Adrenal gland (tissue), 5 donors: ENCODE measurements at regions not wholly inside any gene's neighbourhood (a gene's known extent, or its start where the extent isn't known, plus 50 kb on each side); places are given as distances from the start of the nearest gene placed in this dataset.

ENCODE experiments used
- POLR2A ChIP-seq, 2 donors: fragments of 450-650 bp; IDR thresholded peaks; one replicate each; pipeline ENCODE4 v1.6.1; 2017; ENCODE audit warnings: antibody characterized with exemption in 2 of 2, mild to moderate bottlenecking in 2 of 2, moderate library complexity in 1 of 2
- TF ChIP-seq, protein P1 (sequence below), 6 experiments: fragments of 450-650 bp in 4 of 6; fragments of 200-600 bp in 2 of 6; sonication (generic) in 1 of 6; IDR thresholded peaks; 1 replicate in 5 of 6; 2 replicates in 1 of 6; pipeline versions ENCODE4 v1.5.1 to v1.8.0; 2016 to 2021; ENCODE audit warnings: antibody characterized with exemption in 6 of 6, mild to moderate bottlenecking in 2 of 6, moderate library complexity in 1 of 6
- donor health status: DM: no; HTN: no; CAD: no.

DNA sequence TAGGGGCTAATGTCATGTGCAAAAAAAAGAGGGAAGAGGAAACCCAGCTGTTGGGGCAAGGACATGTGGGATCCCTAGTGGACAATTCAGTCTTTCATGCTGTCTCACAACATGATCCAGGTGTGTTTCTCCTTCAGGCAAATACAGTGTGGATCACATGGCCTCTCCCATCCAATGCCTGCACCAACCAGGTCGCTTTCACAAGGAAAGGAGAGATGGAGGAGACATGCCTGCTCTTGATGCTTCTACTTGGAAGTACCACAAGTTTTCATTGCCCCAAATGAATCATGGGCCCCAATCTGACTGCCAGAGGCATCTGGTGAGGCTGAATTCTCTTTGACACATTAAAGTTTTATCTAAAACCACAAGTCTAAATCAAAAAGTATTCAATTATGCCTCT is 82.1 kb downstream of the DLEU7 start:
- TF ChIP-seq, protein P1, sequence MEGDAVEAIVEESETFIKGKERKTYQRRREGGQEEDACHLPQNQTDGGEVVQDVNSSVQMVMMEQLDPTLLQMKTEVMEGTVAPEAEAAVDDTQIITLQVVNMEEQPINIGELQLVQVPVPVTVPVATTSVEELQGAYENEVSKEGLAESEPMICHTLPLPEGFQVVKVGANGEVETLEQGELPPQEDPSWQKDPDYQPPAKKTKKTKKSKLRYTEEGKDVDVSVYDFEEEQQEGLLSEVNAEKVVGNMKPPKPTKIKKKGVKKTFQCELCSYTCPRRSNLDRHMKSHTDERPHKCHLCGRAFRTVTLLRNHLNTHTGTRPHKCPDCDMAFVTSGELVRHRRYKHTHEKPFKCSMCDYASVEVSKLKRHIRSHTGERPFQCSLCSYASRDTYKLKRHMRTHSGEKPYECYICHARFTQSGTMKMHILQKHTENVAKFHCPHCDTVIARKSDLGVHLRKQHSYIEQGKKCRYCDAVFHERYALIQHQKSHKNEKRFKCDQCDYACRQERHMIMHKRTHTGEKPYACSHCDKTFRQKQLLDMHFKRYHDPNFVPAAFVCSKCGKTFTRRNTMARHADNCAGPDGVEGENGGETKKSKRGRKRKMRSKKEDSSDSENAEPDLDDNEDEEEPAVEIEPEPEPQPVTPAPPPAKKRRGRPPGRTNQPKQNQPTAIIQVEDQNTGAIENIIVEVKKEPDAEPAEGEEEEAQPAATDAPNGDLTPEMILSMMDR (IDR thresholded peaks at IDR 0.05): no peak
- TF ChIP-seq POLR2A (IDR thresholded peaks at IDR 0.05): no peak
